Type B pancreatic cell (in vitro differentiated cells): ENCODE measurements at regions not wholly inside any gene's neighbourhood (a gene's known extent, or its start where the extent isn't known, plus 50 kb on each side); places are given as distances from the start of the nearest gene placed in this dataset.

Source experiments
- DNase-seq: peaks from one replicate; pipeline ENCODE4 v3.0.0; 2021; ENCODE audit warnings: mixed read lengths; ENCODE audit not compliant: unreplicated experiment; ENCODE audit errors: extremely low spot score
- H3K27ac Mint-ChIP-seq: 2 replicates; pipeline ENCODE4 v1.8.0; 2021; ENCODE audit warnings: mild to moderate bottlenecking, mixed read lengths
- H3K27me3 Mint-ChIP-seq: 2 replicates; pipeline ENCODE4 v1.8.0; 2021; ENCODE audit warnings: mixed read lengths
- H3K36me3 Mint-ChIP-seq: 2 replicates; pipeline ENCODE4 v1.8.0; 2021; ENCODE audit warnings: mixed read lengths
- H3K4me1 Mint-ChIP-seq: one replicate; pipeline ENCODE4 v1.8.0; 2021; ENCODE audit warnings: mixed read lengths; ENCODE audit not compliant: unreplicated experiment
- H3K4me3 Mint-ChIP-seq: 2 replicates; pipeline ENCODE4 v1.8.0; 2021; ENCODE audit warnings: mild to moderate bottlenecking, mixed read lengths
- H3K9me3 Mint-ChIP-seq: 2 replicates; pipeline ENCODE4 v1.8.0; 2021; ENCODE audit warnings: mixed read lengths
- TF ChIP-seq, protein P1 (sequence below): fragments of 200-600 bp; sonication (generic); conservative IDR thresholded peaks from 2 replicates; pipeline ENCODE4 v1.5.0; 2021; ENCODE audit warnings: antibody characterized with exemption, mild to moderate bottlenecking

DNA sequence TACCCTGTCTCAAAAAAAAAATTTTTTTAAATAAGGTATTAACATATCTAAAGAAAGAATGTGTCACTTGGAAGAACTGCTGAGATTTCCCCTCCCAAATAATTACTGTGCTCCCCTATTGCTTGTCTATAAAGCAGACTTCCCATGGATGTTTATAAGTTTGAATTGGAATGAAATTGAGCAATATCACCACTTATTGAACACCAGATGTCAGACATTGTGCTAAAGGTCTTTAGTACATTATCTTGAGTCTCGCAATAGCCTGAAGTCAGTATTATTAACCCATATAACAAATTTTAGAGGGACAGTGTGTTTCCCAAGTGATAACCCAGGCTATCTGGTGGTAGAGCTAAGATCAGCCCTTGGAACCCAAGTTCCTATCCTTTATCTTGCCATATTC lies 69.0 kb upstream of the EPCAM start:
- Mint-ChIP-seq H3K27ac (no peak overlapping the region), H3K4me3 (no peak overlapping the region), H3K36me3 (no peaks in the 10 kb centered on the region), H3K9me3 (no peaks in the 10 kb centered on the region), H3K27me3 (peaks cover 9% of the 10 kb centered on the region), H3K4me1 (peaks cover 14% of the 10 kb centered on the region)
- DNase-seq, result no peak
- TF ChIP-seq, protein P1, sequence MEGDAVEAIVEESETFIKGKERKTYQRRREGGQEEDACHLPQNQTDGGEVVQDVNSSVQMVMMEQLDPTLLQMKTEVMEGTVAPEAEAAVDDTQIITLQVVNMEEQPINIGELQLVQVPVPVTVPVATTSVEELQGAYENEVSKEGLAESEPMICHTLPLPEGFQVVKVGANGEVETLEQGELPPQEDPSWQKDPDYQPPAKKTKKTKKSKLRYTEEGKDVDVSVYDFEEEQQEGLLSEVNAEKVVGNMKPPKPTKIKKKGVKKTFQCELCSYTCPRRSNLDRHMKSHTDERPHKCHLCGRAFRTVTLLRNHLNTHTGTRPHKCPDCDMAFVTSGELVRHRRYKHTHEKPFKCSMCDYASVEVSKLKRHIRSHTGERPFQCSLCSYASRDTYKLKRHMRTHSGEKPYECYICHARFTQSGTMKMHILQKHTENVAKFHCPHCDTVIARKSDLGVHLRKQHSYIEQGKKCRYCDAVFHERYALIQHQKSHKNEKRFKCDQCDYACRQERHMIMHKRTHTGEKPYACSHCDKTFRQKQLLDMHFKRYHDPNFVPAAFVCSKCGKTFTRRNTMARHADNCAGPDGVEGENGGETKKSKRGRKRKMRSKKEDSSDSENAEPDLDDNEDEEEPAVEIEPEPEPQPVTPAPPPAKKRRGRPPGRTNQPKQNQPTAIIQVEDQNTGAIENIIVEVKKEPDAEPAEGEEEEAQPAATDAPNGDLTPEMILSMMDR, result no peak

DNA sequence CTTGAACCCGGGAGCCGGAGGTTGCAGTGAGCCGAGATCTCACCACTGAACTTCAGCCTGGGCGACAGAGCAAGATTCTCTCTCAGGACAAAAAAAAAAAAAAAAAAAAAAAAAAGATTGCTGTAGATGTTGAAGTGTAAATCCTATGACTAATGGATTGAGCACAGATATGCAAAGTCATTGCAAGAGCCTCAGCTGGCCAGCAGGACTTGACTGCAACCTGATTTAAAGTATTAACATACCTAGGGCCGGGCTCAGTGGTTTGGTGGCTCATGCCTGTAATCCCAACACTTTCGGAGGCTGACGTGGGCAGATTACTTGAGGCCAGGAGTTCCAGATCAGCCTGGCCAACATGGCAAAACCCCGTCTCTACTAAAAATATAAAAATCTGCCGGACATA lies 69.6 kb upstream of the EPCAM start:
- H3K27ac Mint-ChIP-seq, result no peak overlapping the region
- TF ChIP-seq, protein P1, result no peak
- no peak overlapping the region for H3K4me3 Mint-ChIP-seq
- peaks cover 6% of the 10 kb centered on the region for H3K27me3 Mint-ChIP-seq
- H3K4me1 Mint-ChIP-seq, result peaks cover 15% of the 10 kb centered on the region
- H3K36me3 Mint-ChIP-seq, result no peaks in the 10 kb centered on the region
- no peak for DNase-seq
- H3K9me3 Mint-ChIP-seq, result no peaks in the 10 kb centered on the region

DNA sequence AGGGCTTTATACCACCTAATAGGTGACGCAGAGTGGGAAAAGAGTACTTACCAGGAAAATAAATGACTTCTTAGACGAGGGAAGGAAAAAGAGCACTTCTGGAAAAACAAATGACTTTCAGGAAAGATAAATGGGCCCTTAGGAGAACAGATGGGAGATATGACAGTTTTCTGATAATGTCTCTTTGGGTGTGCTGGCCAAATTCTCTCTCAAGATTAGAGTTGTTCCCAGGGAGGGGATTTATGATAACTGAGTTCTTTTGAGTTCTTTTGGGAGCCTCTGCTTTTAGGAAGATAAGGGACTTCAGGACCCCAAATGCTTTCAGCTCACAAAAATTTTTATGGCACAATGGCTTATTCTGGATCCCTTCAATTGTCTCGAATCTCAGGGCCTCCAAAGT lies 70.3 kb upstream of the EPCAM start:
- H3K27ac Mint-ChIP-seq, result no peak overlapping the region
- DNase-seq, result no peak
- no peaks in the 10 kb centered on the region for H3K36me3 Mint-ChIP-seq
- peaks cover 4% of the 10 kb centered on the region for H3K27me3 Mint-ChIP-seq
- H3K4me1 Mint-ChIP-seq, result peaks cover 15% of the 10 kb centered on the region
- H3K4me3 Mint-ChIP-seq, result no peak overlapping the region
- TF ChIP-seq, protein P1, result no peak
- H3K9me3 Mint-ChIP-seq, result no peaks in the 10 kb centered on the region

DNA sequence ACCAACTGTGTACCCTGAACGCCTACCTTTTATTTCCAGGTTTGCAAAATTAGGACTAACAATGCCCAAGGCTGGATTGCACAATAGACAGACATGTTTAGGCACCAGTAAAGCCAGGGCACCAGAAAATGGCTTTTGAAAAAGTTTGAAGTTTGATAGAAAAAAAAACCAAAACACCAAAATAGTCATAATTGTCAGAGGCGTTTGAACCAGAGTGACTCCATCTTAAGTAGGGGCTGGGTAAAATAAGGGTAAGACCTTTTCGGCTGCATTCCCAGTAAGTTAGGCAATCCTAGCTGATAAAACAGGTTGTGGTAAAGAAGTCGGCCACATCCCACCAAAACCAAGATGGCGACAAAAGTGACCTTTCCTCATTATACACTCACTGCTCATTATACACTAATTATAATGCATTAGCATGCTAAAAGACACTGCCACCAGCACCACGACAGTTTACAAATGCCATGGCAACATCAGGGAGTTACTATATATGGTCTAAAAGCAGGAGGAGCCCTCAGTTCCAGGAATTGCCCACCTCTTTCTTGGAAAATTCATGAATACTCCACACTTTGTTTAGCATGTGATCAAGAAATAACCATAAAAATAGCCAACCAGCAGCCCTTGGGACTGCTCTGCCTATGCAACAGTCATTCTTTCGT lies 71.2 kb upstream of the EPCAM start:
- TF ChIP-seq, protein P1, result no peak
- Mint-ChIP-seq H3K4me3 (no peak overlapping the region), H3K9me3 (no peaks in the 10 kb centered on the region), H3K4me1 (peaks cover 12% of the 10 kb centered on the region), H3K27me3 (peaks cover 4% of the 10 kb centered on the region), H3K36me3 (no peaks in the 10 kb centered on the region), H3K27ac (no peak overlapping the region)
- DNase-seq, result no peak

DNA sequence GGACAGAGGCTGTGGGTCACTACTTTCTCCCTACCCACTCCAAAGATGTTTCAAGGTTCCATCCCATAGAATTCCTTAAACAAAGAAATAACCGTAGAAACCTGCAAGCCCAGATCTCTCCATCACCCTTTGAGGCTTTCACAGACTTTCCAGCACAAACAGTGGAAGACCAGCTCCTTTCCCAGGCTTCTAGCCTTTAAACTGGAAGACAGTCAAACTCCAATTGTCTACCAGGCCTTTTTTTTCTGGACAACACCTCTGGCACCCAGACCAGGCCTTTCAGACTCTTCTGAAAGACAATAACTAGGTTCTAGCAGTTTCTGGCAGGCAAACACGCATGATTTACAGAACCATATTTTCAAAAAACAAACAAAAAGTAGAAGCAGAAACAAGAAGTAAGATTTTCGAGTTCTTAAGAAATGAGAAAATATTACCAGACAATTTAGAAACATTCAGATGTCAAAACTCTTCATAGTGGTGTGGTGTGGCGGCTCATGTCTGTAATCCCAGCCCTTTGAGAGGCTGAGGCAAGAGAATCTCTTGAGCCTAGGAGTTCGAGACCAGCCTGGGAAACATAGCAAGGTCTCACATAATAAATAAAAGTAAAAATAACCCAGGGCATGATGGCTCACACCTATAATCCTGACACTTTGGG lies 73.0 kb upstream of the EPCAM start:
- TF ChIP-seq, protein P1, result no peak
- no peak for DNase-seq
- no peaks in the 10 kb centered on the region for H3K36me3 Mint-ChIP-seq
- no peaks in the 10 kb centered on the region for H3K9me3 Mint-ChIP-seq
- no peak overlapping the region for H3K27ac Mint-ChIP-seq
- peaks cover 12% of the 10 kb centered on the region for H3K4me1 Mint-ChIP-seq
- H3K4me3 Mint-ChIP-seq, result no peak overlapping the region
- no peaks in the 10 kb centered on the region for H3K27me3 Mint-ChIP-seq
